B cell (primary cell): ENCODE measurements at regions not wholly inside any gene's neighbourhood (a gene's known extent, or its start where the extent isn't known, plus 50 kb on each side); places are given as distances from the start of the nearest gene placed in this dataset.

ENCODE experiments used
- ATAC-seq: fragments of 200-7000 bp; cut with Tn5 transposase; one replicate; pipeline ENCODE4 v1.10.0; 2021; ENCODE audit warnings: low read depth, mild to moderate bottlenecking, moderate number of reproducible peaks, moderate library complexity
- CTCF ChIA-PET: fragments of 350-600 bp; sonication (Branson Sonifier 250); formaldehyde crosslinking; loops from one replicate; lab custom pipeline; 2021; ENCODE audit warnings: antibody characterized with exemption, inconsistent platforms; lab: Charles Lee
- POLR2A ChIA-PET: fragments of 350-600 bp; sonication (Branson Sonifier 250); formaldehyde crosslinking; loops from one replicate; lab custom pipeline; 2021; ENCODE audit warnings: antibody characterized with exemption; lab: Charles Lee
- DNase-seq: peaks from one replicate; pipeline ENCODE4 v3.0.0; 2013
- H2AFZ ChIP-seq: 2 replicates; pipeline ENCODE4 v1.6.1; 2012; ENCODE audit warnings: mild to moderate bottlenecking, low read depth, low read length; ENCODE audit not compliant: insufficient read depth, poor library complexity, severe bottlenecking
- H3K27ac ChIP-seq, 2 donors: 1 replicate in 1 of 2; 2 replicates in 1 of 2; pipeline ENCODE4 v1.5.1; 2012 to 2013; ENCODE audit warnings: low read length in 2 of 2, mild to moderate bottlenecking in 2 of 2, moderate library complexity in 1 of 2
- H3K27me3 ChIP-seq, 4 experiments: fragments of 200-600 bp in 1 of 4; sonication (generic) in 1 of 4; replicated peaks in 1 of 4; 1 replicate in 2 of 4; 2 replicates in 2 of 4; pipeline versions ENCODE4 v1.6.1 to v1.7.0; 2013 to 2016; ENCODE audit warnings: low read length in 3 of 4, mild to moderate bottlenecking in 2 of 4, mixed read lengths in 1 of 4, moderate library complexity in 1 of 4; ENCODE audit not compliant: insufficient read depth in 4 of 4, control insufficient read depth in 3 of 4; ENCODE audit errors: control extremely low read depth in 1 of 4
- H3K36me3 ChIP-seq, 2 experiments: replicated peaks in 1 of 2; 1 replicate in 1 of 2; 2 replicates in 1 of 2; pipeline versions ENCODE4 v1.6.1 to v1.7.1; 2013; ENCODE audit warnings: low read length in 1 of 2; ENCODE audit not compliant: insufficient read depth in 2 of 2, control insufficient read depth in 1 of 2; ENCODE audit errors: control extremely low read depth in 1 of 2, extremely low read depth in 1 of 2
- H3K4me1 ChIP-seq, 2 donors: fragments of 200-600 bp in 1 of 2; sonication (generic) in 1 of 2; 1 replicate in 1 of 2; 2 replicates in 1 of 2; pipeline versions ENCODE4 v1.5.1 to v1.6.1; 2013 to 2017; ENCODE audit warnings: low read length in 2 of 2; ENCODE audit not compliant: control insufficient read depth in 2 of 2, insufficient read depth in 2 of 2
- H3K4me2 ChIP-seq: replicated peaks from 2 replicates; pipeline ENCODE3; 2012; ENCODE audit warnings: mild to moderate bottlenecking, low read depth, low read length; ENCODE audit not compliant: poor library complexity, severe bottlenecking
- H3K4me3 ChIP-seq, 5 experiments: fragments of 200-600 bp in 1 of 5; sonication (generic) in 1 of 5; 1 replicate in 3 of 5; 2 replicates in 2 of 5; pipeline versions ENCODE4 v1.5.1 to v1.7.0; 2011 to 2016; ENCODE audit warnings: low read length in 4 of 5, mild to moderate bottlenecking in 4 of 5, low read depth in 2 of 5, control low read depth in 1 of 5, moderate library complexity in 1 of 5; ENCODE audit not compliant: insufficient read depth in 1 of 5; ENCODE audit errors: control extremely low read depth in 1 of 5, extremely low read depth in 1 of 5
- H3K79me2 ChIP-seq: fragments of 200-600 bp; sonication (generic); one replicate; pipeline ENCODE4 v1.6.0; 2016; ENCODE audit warnings: low read length; ENCODE audit not compliant: control insufficient read depth, insufficient read depth
- H3K9ac ChIP-seq: fragments of 200-600 bp; sonication (generic); 2 replicates; pipeline ENCODE4 v1.6.1; 2017; ENCODE audit warnings: mild to moderate bottlenecking, low read length, moderate library complexity
- H3K9me3 ChIP-seq, 3 donors: one replicate each; pipeline versions ENCODE4 v1.6.1 to v1.7.1; 2013; ENCODE audit warnings: low read length in 2 of 3; ENCODE audit not compliant: control insufficient read depth in 2 of 3, insufficient read depth in 1 of 3; ENCODE audit errors: control extremely low read depth in 1 of 3
- H4K20me1 ChIP-seq: 2 replicates; pipeline ENCODE4 v1.6.0; 2012; ENCODE audit warnings: mild to moderate bottlenecking, low read length; ENCODE audit not compliant: insufficient read depth, control insufficient read depth, poor library complexity, severe bottlenecking
- H3K27ac Mint-ChIP-seq: one replicate; pipeline ENCODE4 v1.8.0; 2021; ENCODE audit warnings: mixed read lengths
- H3K27me3 Mint-ChIP-seq: one replicate; pipeline ENCODE4 v1.8.0; 2021; ENCODE audit warnings: mixed read lengths
- H3K4me1 Mint-ChIP-seq: one replicate; pipeline ENCODE4 v1.8.0; 2021; ENCODE audit warnings: mixed read lengths
- H3K4me3 Mint-ChIP-seq: one replicate; pipeline ENCODE4 v1.8.0; 2021; ENCODE audit warnings: mixed read lengths
- H3K9me3 Mint-ChIP-seq: one replicate; pipeline ENCODE4 v1.8.0; 2022; ENCODE audit warnings: mixed read lengths; ENCODE audit not compliant: insufficient read depth
- EZH2 ChIP-seq: IDR thresholded peaks from 2 replicates; pipeline ENCODE4 v1.6.1; 2012; ENCODE audit warnings: borderline replicate concordance, low read depth, mild to moderate bottlenecking, moderate library complexity, low read length; ENCODE audit not compliant: insufficient read depth, poor library complexity, severe bottlenecking
- WGBS: methylation state at CpG from one replicate; pipeline ENCODE4 v1.1.5; 2013; ENCODE audit warnings: missing lambda C conversion rate; ENCODE audit not compliant: insufficient coverage; 5-methylcytosine and 5-hydroxymethylcytosine counted together
- intact Hi-C: fragments of 100-400 bp; cut with micrococcal nuclease; formaldehyde crosslinking; loops from one replicate; pipeline ENCODE4 v1.10.0; 2022
- TF ChIP-seq, protein P1 (sequence below): fragments of 200-600 bp; IDR thresholded peaks from one replicate; pipeline ENCODE4 v1.8.0; 2022; ENCODE audit warnings: antibody characterized with exemption, mild to moderate bottlenecking

DNA sequence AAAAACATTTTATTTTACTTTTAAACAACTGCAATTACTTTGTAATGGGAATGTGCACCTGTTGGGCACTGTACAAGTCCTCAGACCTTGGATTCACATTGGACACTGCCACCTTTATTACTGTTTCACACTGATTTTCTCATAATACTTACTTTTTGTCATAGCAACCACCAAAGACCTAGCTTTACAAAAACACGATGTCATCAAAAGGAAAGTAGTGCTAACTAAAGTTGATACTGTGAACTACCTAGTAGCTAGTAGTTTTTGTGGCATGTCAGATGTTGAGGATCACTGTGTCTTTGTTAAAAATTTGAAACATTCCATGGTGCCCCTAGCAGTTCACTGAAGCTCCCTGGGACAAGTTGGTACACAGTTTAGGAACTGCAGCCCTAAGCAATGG, 62.9 kb upstream of the HOPX start:
- H3K27me3 Mint-ChIP-seq, result no peaks in the 10 kb centered on the region
- Histone ChIP-seq H3K36me3 (no peaks in the 10 kb centered on the region), H3K9ac (no peak overlapping the region), H2AFZ (no peak overlapping the region), H3K9me3 (no peaks in the 10 kb centered on the region), H3K79me2 (no peaks in the 10 kb centered on the region), H3K4me2 (no peak overlapping the region), H3K4me1 (peaks cover 2 to 6% of the 10 kb centered on the region in 2 donors), H3K27me3 (no peaks in the 10 kb centered on the region), H4K20me1 (no peaks in the 10 kb centered on the region), H3K27ac (no peak overlapping the region), H3K4me3 (no peak overlapping the region)
- ATAC-seq (no peak), DNase-seq (no peak)
- no peak overlapping the region for H3K4me3 Mint-ChIP-seq
- no CpG with 5 or more reads among the region's 1 CpG for WGBS
- CTCF ChIA-PET, result no interaction called here
- H3K4me1 Mint-ChIP-seq, result peaks cover 5% of the 10 kb centered on the region
- intact Hi-C loops, result no loop called here
- H3K9me3 Mint-ChIP-seq, result no peaks in the 10 kb centered on the region
- no peak overlapping the region for H3K27ac Mint-ChIP-seq
- TF ChIP-seq EZH2, result no peak
- TF ChIP-seq, protein P1, sequence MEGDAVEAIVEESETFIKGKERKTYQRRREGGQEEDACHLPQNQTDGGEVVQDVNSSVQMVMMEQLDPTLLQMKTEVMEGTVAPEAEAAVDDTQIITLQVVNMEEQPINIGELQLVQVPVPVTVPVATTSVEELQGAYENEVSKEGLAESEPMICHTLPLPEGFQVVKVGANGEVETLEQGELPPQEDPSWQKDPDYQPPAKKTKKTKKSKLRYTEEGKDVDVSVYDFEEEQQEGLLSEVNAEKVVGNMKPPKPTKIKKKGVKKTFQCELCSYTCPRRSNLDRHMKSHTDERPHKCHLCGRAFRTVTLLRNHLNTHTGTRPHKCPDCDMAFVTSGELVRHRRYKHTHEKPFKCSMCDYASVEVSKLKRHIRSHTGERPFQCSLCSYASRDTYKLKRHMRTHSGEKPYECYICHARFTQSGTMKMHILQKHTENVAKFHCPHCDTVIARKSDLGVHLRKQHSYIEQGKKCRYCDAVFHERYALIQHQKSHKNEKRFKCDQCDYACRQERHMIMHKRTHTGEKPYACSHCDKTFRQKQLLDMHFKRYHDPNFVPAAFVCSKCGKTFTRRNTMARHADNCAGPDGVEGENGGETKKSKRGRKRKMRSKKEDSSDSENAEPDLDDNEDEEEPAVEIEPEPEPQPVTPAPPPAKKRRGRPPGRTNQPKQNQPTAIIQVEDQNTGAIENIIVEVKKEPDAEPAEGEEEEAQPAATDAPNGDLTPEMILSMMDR, result no peak
- POLR2A ChIA-PET, result no interaction called here

DNA sequence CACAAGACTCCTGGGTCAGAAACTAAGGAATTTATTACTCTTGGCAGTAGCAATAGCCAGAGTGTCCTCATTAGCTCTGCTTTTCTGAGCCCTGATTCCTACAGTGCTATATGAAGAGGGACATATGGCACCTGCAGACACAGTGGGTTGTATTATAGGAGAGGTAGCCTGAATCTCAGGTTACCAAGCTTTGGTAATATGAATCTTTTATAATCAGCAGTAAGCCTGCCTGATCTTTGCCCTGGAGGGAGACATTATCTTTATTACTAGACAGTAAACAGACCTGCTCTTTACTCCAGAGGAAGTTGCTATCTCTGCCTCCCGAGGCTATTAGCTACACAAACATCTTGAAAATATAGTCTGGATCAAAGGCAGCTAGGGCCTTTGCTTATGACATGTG, 62.5 kb upstream of the HOPX start:
- intact Hi-C loops, result no loop called here
- DNase-seq (no peak), ATAC-seq (no peak)
- H3K79me2 ChIP-seq, result no peaks in the 10 kb centered on the region
- no peak overlapping the region for H3K4me3 ChIP-seq
- Mint-ChIP-seq H3K9me3 (no peaks in the 10 kb centered on the region), H3K4me1 (peaks cover 10% of the 10 kb centered on the region), H3K27ac (no peak overlapping the region), H3K4me3 (no peak overlapping the region), H3K27me3 (no peaks in the 10 kb centered on the region)
- H2AFZ ChIP-seq, result no peak overlapping the region
- TF ChIP-seq EZH2, result no peak
- TF ChIP-seq, protein P1, result no peak
- H3K4me2 ChIP-seq, result no peak overlapping the region
- ChIA-PET CTCF (no interaction called here), POLR2A (no interaction called here)
- no peaks in the 10 kb centered on the region for H3K36me3 ChIP-seq
- H3K9me3 ChIP-seq, result no peaks in the 10 kb centered on the region
- H3K27me3 ChIP-seq, result no peaks in the 10 kb centered on the region
- H3K9ac ChIP-seq, result no peak overlapping the region
- H3K27ac ChIP-seq, result no peak overlapping the region
- WGBS, result no CpG with 5 or more reads among the region's 1 CpG
- H4K20me1 ChIP-seq, result no peaks in the 10 kb centered on the region
- H3K4me1 ChIP-seq, result peaks cover 5 to 8% of the 10 kb centered on the region in 2 donors
